Ovary (tissue), 7 donors: ENCODE measurements at regions not wholly inside any gene's neighbourhood (a gene's known extent, or its start where the extent isn't known, plus 50 kb on each side); places are given as distances from the start of the nearest gene placed in this dataset.

Experiments used
- DNase-seq, 5 donors: peaks; one replicate each; pipeline ENCODE4 v3.0.0-alpha.2; 2019 to 2020
- H3K27ac ChIP-seq, 2 donors: fragments of 200-600 bp; one replicate each; pipeline versions ENCODE4 v1.5.1 to v1.8.0; 2019 to 2022
- H3K27me3 ChIP-seq: fragments of 200-600 bp; one replicate; pipeline ENCODE4 v1.8.0; 2022
- H3K36me3 ChIP-seq: fragments of 200-600 bp; sonication (generic); one replicate; pipeline ENCODE4 v1.5.1; 2019
- H3K4me1 ChIP-seq: one replicate; pipeline ENCODE4 v1.8.1; 2013; ENCODE audit warnings: mild to moderate bottlenecking, moderate library complexity; ENCODE audit not compliant: insufficient read depth
- H3K4me3 ChIP-seq: fragments of 200-600 bp; sonication (generic); one replicate; pipeline ENCODE4 v1.5.1; 2017
- H3K9me3 ChIP-seq, 2 donors: fragments of 200-600 bp in 1 of 2; sonication (generic) in 1 of 2; one replicate each; pipeline versions ENCODE4 v1.5.1 to v1.8.1; 2013 to 2019; ENCODE audit warnings: mild to moderate bottlenecking in 1 of 2, moderate library complexity in 1 of 2
- CTCF ChIP-seq, 3 donors: fragments of 450-650 bp in 2 of 3; fragments of 200-600 bp in 1 of 3; IDR thresholded peaks; one replicate each; pipeline versions ENCODE4 v1.5.1 to v1.8.0; 2016 to 2022; ENCODE audit warnings: antibody characterized with exemption in 3 of 3, mild to moderate bottlenecking in 1 of 3
- EP300 ChIP-seq: sonication (generic); formaldehyde crosslinking; IDR thresholded peaks from one replicate; pipeline ENCODE4 v1.6.1; 2017; ENCODE audit warnings: antibody characterized with exemption
- POLR2A ChIP-seq: fragments of 450-650 bp; IDR thresholded peaks from one replicate; pipeline ENCODE4 v1.6.1; 2017; ENCODE audit warnings: antibody characterized with exemption, mild to moderate bottlenecking, moderate library complexity
- WGBS, 3 donors: extraction: QIAGEN DNeasy Blood & Tissue Kit in 1 of 3; methylation state at CpG; one replicate each; pipeline versions ENCODE4 v1.1.5 to v1.1.7; 2013 to 2017; 5-methylcytosine and 5-hydroxymethylcytosine counted together
- intact Hi-C, 4 donors: fragments of 100-400 bp; cut with DNase I; formaldehyde crosslinking; loops; one replicate each; pipeline versions ENCODE4 v1.11.0 to v1.15.1; 2022 to 2023
- donor health status: DM: no; HTN: no; CAD: no; lungs with moderate emphysema.
- donor health status: DM: no; HTN: no; CAD: no.
- donor health status: Bipolar disorder and iron deficiency.
- donor health status: DM: no; HTN: no; CAD: no.
- donor health status: DM: yes; HTN: yes; CAD: no.

- intact Hi-C loops: no loop called here
- WGBS, 3 donors: 63 to 68% (median 67%) methylated on average over 4 of the region's 4 CpGs
Measured at GRCh38 chr17:68731465-68731864, 130.3 kb upstream of the FAM20A start.

GRCh38 chr17:68719431-68719830, 118.3 kb upstream of the FAM20A start:
- Histone ChIP-seq H3K36me3 (no peaks in the 10 kb centered on the region), H3K27ac (no peak overlapping the region), H3K4me1 (no peaks in the 10 kb centered on the region), H3K27me3 (no peaks in the 10 kb centered on the region), H3K9me3 (no peaks in the 10 kb centered on the region), H3K4me3 (no peak overlapping the region)
- 84 to 89% (median 88%) methylated on average over 2 of the region's 2 CpGs for WGBS, 3 donors
- no peak for DNase-seq
- intact Hi-C loops: no loop called here
- TF ChIP-seq EP300 (no peak), CTCF (IDR thresholded peaks at IDR 0.05) (no peak), POLR2A (no peak)

More at GRCh38 chr17:68731465-68731864, 130.3 kb upstream of the FAM20A start:
- H3K4me3 ChIP-seq: no peak overlapping the region
- H3K27me3 ChIP-seq: no peaks in the 10 kb centered on the region
- TF ChIP-seq POLR2A (no peak), EP300 (no peak), CTCF (IDR thresholded peaks at IDR 0.05) (no peak)
- no peak overlapping the region for H3K27ac ChIP-seq
- no peaks in the 10 kb centered on the region for H3K9me3 ChIP-seq
- no peak for DNase-seq
- no peaks in the 10 kb centered on the region for H3K36me3 ChIP-seq
- H3K4me1 ChIP-seq: peaks cover 22% of the 10 kb centered on the region

GRCh38 chr17:68718926-68719325, 117.8 kb upstream of the FAM20A start:
- Histone ChIP-seq H3K27me3 (no peaks in the 10 kb centered on the region), H3K4me1 (no peaks in the 10 kb centered on the region), H3K27ac (no peak overlapping the region), H3K4me3 (no peak overlapping the region), H3K9me3 (no peaks in the 10 kb centered on the region), H3K36me3 (no peaks in the 10 kb centered on the region)
- WGBS, 3 donors: 90 to 96% (median 93%) methylated on average over 2 of the region's 2 CpGs
- intact Hi-C loops: no loop called here
- no peak for DNase-seq
- TF ChIP-seq EP300 (no peak), CTCF (IDR thresholded peaks at IDR 0.05) (no peak)

GRCh38 chr17:68718465-68718864, 117.3 kb upstream of the FAM20A start:
- H3K4me1 ChIP-seq: no peaks in the 10 kb centered on the region
- H3K9me3 ChIP-seq: no peaks in the 10 kb centered on the region
- H3K4me3 ChIP-seq: no peak overlapping the region
- no peak overlapping the region for H3K27ac ChIP-seq
- no peaks in the 10 kb centered on the region for H3K36me3 ChIP-seq
- intact Hi-C loops: no loop called here
- TF ChIP-seq CTCF (IDR thresholded peaks at IDR 0.05) (no peak), POLR2A (no peak), EP300 (no peak)
- H3K27me3 ChIP-seq: no peaks in the 10 kb centered on the region
- DNase-seq: no peak

- Histone ChIP-seq H3K9me3 (no peaks in the 10 kb centered on the region), H3K27ac (no peak overlapping the region), H3K4me1 (peaks cover 2% of the 10 kb centered on the region), H3K27me3 (no peaks in the 10 kb centered on the region), H3K4me3 (no peak overlapping the region), H3K36me3 (no peaks in the 10 kb centered on the region)
- 89 to 91% (median 91%) methylated on average over 2 of the region's 2 CpGs for WGBS, 3 donors
- TF ChIP-seq POLR2A (no peak), EP300 (no peak)
- intact Hi-C loops: no loop called here
- no peak for DNase-seq
Measured at GRCh38 chr17:68714676-68715075, 113.5 kb upstream of the FAM20A start.
